Activated T-helper 1 cell treated with anti-CD3 and anti-CD28 coated beads, Interleukin-12 subunit alpha, Interleukin-12 subunit beta, Interleukin-2, Interleukin-4 antibody, amounts not matched to agents 30 ng/mL and 10 ng/mL and 1 ng/mL, durations not matched to agents 14 hours and 24 hours and 36 hours (primary cell): ENCODE measurements at regions not wholly inside any gene's neighbourhood (a gene's known extent, or its start where the extent isn't known, plus 50 kb on each side); places are given as distances from the start of the nearest gene placed in this dataset.

Experiments used
- DNase-seq: peaks from one replicate; pipeline ENCODE4 v3.0.0; 2021; ENCODE audit warnings: low spot score
- H3K27ac Mint-ChIP-seq: one replicate; pipeline ENCODE4 v1.8.0; 2021; ENCODE audit warnings: mild to moderate bottlenecking, mixed read lengths
- H3K27me3 Mint-ChIP-seq: one replicate; pipeline ENCODE4 v1.8.0; 2022; ENCODE audit warnings: mild to moderate bottlenecking, moderate library complexity, mixed read lengths; ENCODE audit not compliant: insufficient read depth
- H3K36me3 Mint-ChIP-seq: one replicate; pipeline ENCODE4 v1.8.0; 2021; ENCODE audit warnings: low read depth, mixed read lengths
- H3K4me1 Mint-ChIP-seq: one replicate; pipeline ENCODE4 v1.8.0; 2021; ENCODE audit warnings: low read depth, mixed read lengths
- H3K4me3 Mint-ChIP-seq: one replicate; pipeline ENCODE4 v1.8.0; 2021; ENCODE audit warnings: mild to moderate bottlenecking, moderate library complexity, mixed read lengths
- H3K9me3 Mint-ChIP-seq: one replicate; pipeline ENCODE4 v1.8.0; 2021; ENCODE audit warnings: mixed read lengths
- intact Hi-C: fragments of 100-400 bp; cut with micrococcal nuclease; formaldehyde crosslinking; loops from one replicate; pipeline ENCODE4 v1.15.1; 2024

GRCh38 chr5:113897748-113898147, 384.3 kb downstream of the YTHDC2 start:
- Mint-ChIP-seq H3K36me3 (no peaks in the 10 kb centered on the region), H3K27ac (no peak overlapping the region), H3K9me3 (no peaks in the 10 kb centered on the region), H3K4me1 (no peaks in the 10 kb centered on the region), H3K27me3 (no peaks in the 10 kb centered on the region), H3K4me3 (no peak overlapping the region)
- intact Hi-C loops, result no loop called here
- DNase-seq, result no peak

- Mint-ChIP-seq H3K36me3 (no peaks in the 10 kb centered on the region), H3K27me3 (no peaks in the 10 kb centered on the region), H3K4me3 (no peak overlapping the region), H3K4me1 (no peaks in the 10 kb centered on the region), H3K9me3 (no peaks in the 10 kb centered on the region), H3K27ac (no peak overlapping the region)
- intact Hi-C loops, result loop anchor here (5.0 kb wide), 1 partner anchor 47 kb away; no protein-coding TSS in a partner anchor
- no peak for DNase-seq
Measured at GRCh38 chr5:113900141-113900540, 386.6 kb downstream of the YTHDC2 start.

- Mint-ChIP-seq H3K9me3 (no peaks in the 10 kb centered on the region), H3K4me3 (no peak overlapping the region)
- intact Hi-C loops, result loop anchor here (5.0 kb wide), 1 partner anchor 46 kb away; no protein-coding TSS in a partner anchor
Measured at GRCh38 chr5:113900816-113901215, 387.3 kb downstream of the YTHDC2 start.

GRCh38 chr5:113901718-113902117, 388.2 kb downstream of the YTHDC2 start:
- Mint-ChIP-seq H3K9me3 (no peaks in the 10 kb centered on the region), H3K27me3 (no peaks in the 10 kb centered on the region), H3K27ac (no peak overlapping the region), H3K36me3 (no peaks in the 10 kb centered on the region), H3K4me1 (no peaks in the 10 kb centered on the region), H3K4me3 (no peak overlapping the region)
- DNase-seq, result no peak
- intact Hi-C loops, result loop anchor here (5.0 kb wide), 1 partner anchor 46 kb away; no protein-coding TSS in a partner anchor

More at GRCh38 chr5:113900816-113901215, 387.3 kb downstream of the YTHDC2 start:
- no peak for DNase-seq
- H3K36me3 Mint-ChIP-seq, result no peaks in the 10 kb centered on the region
- H3K27ac Mint-ChIP-seq, result no peak overlapping the region
- no peaks in the 10 kb centered on the region for H3K4me1 Mint-ChIP-seq
- H3K27me3 Mint-ChIP-seq, result no peaks in the 10 kb centered on the region

GRCh38 chr5:113902917-113903660, 389.6 kb downstream of the YTHDC2 start:
- intact Hi-C loops, result loop anchor here (5.0 kb wide), 1 partner anchor 44 kb away; no protein-coding TSS in a partner anchor
- H3K4me3 Mint-ChIP-seq, result no peak overlapping the region
- H3K36me3 Mint-ChIP-seq, result no peaks in the 10 kb centered on the region
- H3K4me1 Mint-ChIP-seq, result no peaks in the 10 kb centered on the region
- no peaks in the 10 kb centered on the region for H3K27me3 Mint-ChIP-seq
- no peak overlapping the region for H3K27ac Mint-ChIP-seq
- no peak for DNase-seq
- H3K9me3 Mint-ChIP-seq, result no peaks in the 10 kb centered on the region

DNA sequence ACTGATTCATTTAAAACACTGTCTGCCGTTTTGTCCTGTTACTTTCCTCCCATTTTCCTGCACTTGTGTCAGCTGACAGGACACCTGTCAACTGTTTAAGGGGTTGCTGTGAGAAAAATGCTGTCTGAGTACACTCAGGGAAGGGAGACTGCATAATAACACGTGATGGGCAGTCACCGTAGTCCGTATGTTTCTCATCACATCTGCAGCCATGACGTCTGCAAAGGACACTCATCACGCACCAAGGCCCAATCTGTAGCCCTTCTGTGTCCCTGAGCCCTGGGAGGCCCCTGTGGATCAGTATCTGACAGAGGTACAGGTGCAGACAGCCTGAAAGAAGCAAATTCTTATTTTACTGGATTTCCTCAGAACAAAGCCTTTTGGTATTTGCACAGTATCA, 396.3 kb downstream of the YTHDC2 start:
- no peaks in the 10 kb centered on the region for H3K4me1 Mint-ChIP-seq
- intact Hi-C loops, result no loop called here

DNA sequence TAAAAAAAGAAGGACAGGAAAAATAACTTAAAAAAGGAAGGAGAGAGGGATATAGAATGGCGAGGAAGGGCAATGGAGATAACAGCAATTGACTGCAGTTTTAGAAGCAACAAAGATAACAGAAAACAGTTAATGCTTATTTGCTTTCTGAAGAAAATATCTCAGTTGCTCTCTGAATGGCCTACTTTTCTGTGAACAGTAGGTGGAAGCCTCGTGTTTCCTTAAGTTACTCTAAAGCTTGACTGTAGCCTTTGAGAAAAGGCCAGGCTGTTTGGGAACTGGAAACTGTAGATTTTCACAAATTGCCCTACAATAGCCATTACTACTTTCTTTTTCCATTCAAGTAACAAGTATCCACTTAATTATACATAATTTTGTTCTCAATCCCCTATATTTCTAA, 404.5 kb downstream of the YTHDC2 start:
- Mint-ChIP-seq H3K4me1 (no peaks in the 10 kb centered on the region), H3K27me3 (no peaks in the 10 kb centered on the region), H3K27ac (no peak overlapping the region), H3K9me3 (no peaks in the 10 kb centered on the region), H3K4me3 (no peak overlapping the region), H3K36me3 (no peaks in the 10 kb centered on the region)
- DNase-seq, result no peak
- intact Hi-C loops, result no loop called here

More for the DNA sequence above, 396.3 kb downstream of the YTHDC2 start:
- Mint-ChIP-seq H3K4me3 (no peak overlapping the region), H3K27ac (no peak overlapping the region), H3K9me3 (no peaks in the 10 kb centered on the region), H3K36me3 (no peaks in the 10 kb centered on the region), H3K27me3 (no peaks in the 10 kb centered on the region)
- no peak for DNase-seq

DNA sequence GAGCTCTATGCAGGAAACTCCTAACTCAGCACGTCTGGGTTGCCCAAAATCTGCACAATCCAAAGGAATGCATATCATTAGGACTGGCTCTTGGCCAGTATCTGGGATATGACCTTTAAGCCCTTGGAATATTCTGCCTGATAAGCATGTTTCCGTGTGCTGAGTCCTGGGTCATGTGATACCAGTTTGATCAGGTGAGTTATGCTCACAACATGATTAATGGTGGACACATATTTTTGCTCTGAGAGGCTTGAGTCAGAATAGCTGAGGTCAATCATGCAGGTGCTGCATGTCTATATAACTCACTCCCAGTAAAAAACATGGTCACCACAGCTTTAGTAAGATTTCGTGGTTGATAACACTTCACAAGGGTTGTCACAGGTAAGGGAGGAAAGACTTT, 408.8 kb downstream of the YTHDC2 start:
- H3K4me1 Mint-ChIP-seq, result no peaks in the 10 kb centered on the region
- H3K36me3 Mint-ChIP-seq, result no peaks in the 10 kb centered on the region
- H3K9me3 Mint-ChIP-seq, result no peaks in the 10 kb centered on the region
- H3K4me3 Mint-ChIP-seq, result no peak overlapping the region
- DNase-seq, result no peak
- no peaks in the 10 kb centered on the region for H3K27me3 Mint-ChIP-seq
- H3K27ac Mint-ChIP-seq, result no peak overlapping the region
- intact Hi-C loops, result no loop called here

DNA sequence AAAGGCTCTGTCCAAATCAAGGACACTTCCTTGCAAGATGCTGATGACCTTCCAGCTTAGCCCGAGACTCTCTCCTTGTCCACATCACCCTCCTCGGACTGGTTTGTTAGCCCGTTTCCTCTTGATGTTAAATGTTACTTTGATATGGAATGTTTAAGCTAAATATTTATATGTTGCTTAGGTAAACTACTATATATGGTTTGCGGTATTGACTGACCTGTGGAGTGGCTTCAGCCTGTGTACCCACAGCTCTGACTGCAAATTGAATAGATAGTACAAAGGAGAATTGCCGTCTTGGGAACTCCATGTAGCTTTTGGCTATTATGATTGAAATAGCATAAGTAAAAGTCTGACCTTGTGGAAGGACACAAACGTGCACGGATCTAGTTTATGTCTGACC, 422.0 kb downstream of the YTHDC2 start:
- Mint-ChIP-seq H3K27me3 (no peaks in the 10 kb centered on the region), H3K9me3 (no peaks in the 10 kb centered on the region), H3K4me3 (no peak overlapping the region), H3K36me3 (no peaks in the 10 kb centered on the region), H3K4me1 (no peaks in the 10 kb centered on the region), H3K27ac (no peak overlapping the region)
- intact Hi-C loops, result no loop called here
- no peak for DNase-seq

GRCh38 chr5:113937301-113937700, 423.8 kb downstream of the YTHDC2 start:
- H3K4me1 Mint-ChIP-seq, result no peaks in the 10 kb centered on the region
- H3K27ac Mint-ChIP-seq, result no peak overlapping the region
- intact Hi-C loops, result no loop called here
- no peaks in the 10 kb centered on the region for H3K27me3 Mint-ChIP-seq
- H3K9me3 Mint-ChIP-seq, result no peaks in the 10 kb centered on the region
- no peak overlapping the region for H3K4me3 Mint-ChIP-seq
- no peak for DNase-seq
- no peaks in the 10 kb centered on the region for H3K36me3 Mint-ChIP-seq

DNA sequence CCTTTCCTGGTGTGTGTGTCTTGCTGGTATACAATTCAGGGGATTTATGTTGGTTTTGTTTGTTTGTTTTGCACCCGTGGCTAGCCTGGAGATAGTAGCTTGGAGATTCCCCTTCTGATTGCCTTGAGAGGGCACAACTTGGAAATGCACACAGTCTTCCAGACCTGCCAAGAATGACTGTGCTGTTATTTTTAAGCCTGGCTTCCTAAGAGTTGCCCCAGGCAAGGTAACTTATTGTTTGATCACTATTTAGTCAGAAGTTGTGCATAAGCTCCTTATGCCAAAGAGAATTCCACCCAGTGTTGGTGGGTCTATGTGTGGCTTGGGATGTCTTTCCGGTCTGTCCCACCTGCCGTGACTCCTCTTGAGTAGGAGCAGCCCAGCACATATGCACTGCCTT, 421.9 kb upstream of the KCNN2 start:
- intact Hi-C loops, result no loop called here
- Mint-ChIP-seq H3K27me3 (no peaks in the 10 kb centered on the region), H3K9me3 (no peaks in the 10 kb centered on the region), H3K4me3 (no peak overlapping the region), H3K36me3 (no peaks in the 10 kb centered on the region), H3K27ac (no peak overlapping the region), H3K4me1 (no peaks in the 10 kb centered on the region)
- DNase-seq, result no peak

- no peaks in the 10 kb centered on the region for H3K27me3 Mint-ChIP-seq
- no peak overlapping the region for H3K27ac Mint-ChIP-seq
- no peaks in the 10 kb centered on the region for H3K4me1 Mint-ChIP-seq
- intact Hi-C loops, result no loop called here
- peaks cover 6% of the 10 kb centered on the region for H3K9me3 Mint-ChIP-seq
- DNase-seq, result no peak
- H3K4me3 Mint-ChIP-seq, result no peak overlapping the region
- H3K36me3 Mint-ChIP-seq, result no peaks in the 10 kb centered on the region
Measured at GRCh38 chr5:113950186-113950585, 411.7 kb upstream of the KCNN2 start.

DNA sequence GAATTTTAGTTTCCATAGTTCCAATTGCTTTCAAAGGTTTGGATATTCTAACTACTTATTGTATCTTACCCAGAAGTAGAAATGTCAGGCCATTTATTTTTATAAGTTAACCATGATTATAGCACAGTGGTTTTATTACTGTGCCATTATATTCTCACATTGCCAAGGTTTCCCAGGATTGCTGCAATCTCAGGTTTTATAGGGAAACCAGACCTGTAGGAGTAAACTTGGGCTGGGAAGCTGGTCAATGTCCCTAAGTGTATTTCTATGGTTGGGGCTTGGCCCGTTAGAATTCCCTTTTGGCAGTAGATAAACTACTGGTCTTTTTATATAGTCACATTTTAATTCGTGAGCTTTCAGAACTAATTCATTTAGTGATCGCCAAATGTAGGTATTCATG, 396.6 kb upstream of the KCNN2 start:
- no peaks in the 10 kb centered on the region for H3K27me3 Mint-ChIP-seq
- H3K4me1 Mint-ChIP-seq, result no peaks in the 10 kb centered on the region
- peaks cover 5% of the 10 kb centered on the region for H3K9me3 Mint-ChIP-seq
- no peaks in the 10 kb centered on the region for H3K36me3 Mint-ChIP-seq
- no peak overlapping the region for H3K27ac Mint-ChIP-seq
- no peak overlapping the region for H3K4me3 Mint-ChIP-seq
- no peak for DNase-seq
- intact Hi-C loops, result no loop called here

DNA sequence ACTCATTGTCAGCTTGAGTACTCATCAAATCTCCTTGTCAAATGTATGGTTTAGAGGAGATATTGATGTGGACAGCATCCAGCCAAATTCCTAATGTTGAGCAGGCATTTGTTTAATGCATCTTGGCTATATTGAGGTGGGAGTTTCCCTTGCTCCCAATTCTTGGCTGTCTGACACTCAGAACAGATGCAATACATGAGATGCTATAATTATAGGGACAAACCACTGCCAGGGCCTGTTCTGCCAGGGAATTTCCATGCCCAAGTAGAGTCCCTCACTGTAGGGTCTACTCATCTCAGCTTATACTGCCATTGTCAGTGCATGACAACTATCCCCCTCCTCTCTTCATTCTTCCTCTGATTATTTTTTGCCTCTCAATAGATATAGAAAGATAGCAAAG, 392.0 kb upstream of the KCNN2 start:
- Mint-ChIP-seq H3K27ac (no peak overlapping the region), H3K4me3 (no peak overlapping the region), H3K36me3 (no peaks in the 10 kb centered on the region), H3K4me1 (no peaks in the 10 kb centered on the region), H3K9me3 (peaks cover 1% of the 10 kb centered on the region), H3K27me3 (no peaks in the 10 kb centered on the region)
- no peak for DNase-seq
- intact Hi-C loops, result no loop called here
